Tibial nerve (tissue), 4 donors: ENCODE measurements at regions not wholly inside any gene's neighbourhood (a gene's known extent, or its start where the extent isn't known, plus 50 kb on each side); places are given as distances from the start of the nearest gene placed in this dataset.

Source experiments
- DNase-seq, 2 donors: peaks; one replicate each; pipeline ENCODE4 v3.0.0-alpha.2; 2019; ENCODE audit warnings: low spot score in 2 of 2
- H3K27ac ChIP-seq, 4 donors: fragments of 200-600 bp; sonication (generic) in 3 of 4; one replicate each; pipeline ENCODE4 v1.5.1; 2017 to 2019; ENCODE audit warnings: mild to moderate bottlenecking in 1 of 4
- H3K27me3 ChIP-seq, 2 donors: fragments of 200-600 bp; sonication (generic) in 1 of 2; one replicate each; pipeline versions ENCODE4 v1.5.1 to v1.6.0; 2017 to 2019
- H3K36me3 ChIP-seq, 3 donors: fragments of 200-600 bp; sonication (generic); one replicate each; pipeline ENCODE4 v1.5.1; 2018 to 2019
- H3K4me1 ChIP-seq, 4 donors: fragments of 200-600 bp; sonication (generic) in 3 of 4; one replicate each; pipeline ENCODE4 v1.5.1; 2017 to 2019
- H3K4me3 ChIP-seq, 4 donors: fragments of 200-600 bp; sonication (generic) in 3 of 4; one replicate each; pipeline ENCODE4 v1.5.1; 2017 to 2019; ENCODE audit warnings: mild to moderate bottlenecking in 1 of 4, moderate library complexity in 1 of 4
- H3K9me3 ChIP-seq, 4 donors: fragments of 200-600 bp; sonication (generic) in 3 of 4; one replicate each; pipeline ENCODE4 v1.5.1; 2017 to 2019
- CTCF ChIP-seq, 5 experiments: fragments of 200-600 bp in 3 of 5; fragments of 450-650 bp in 2 of 5; sonication (generic) in 3 of 5; IDR thresholded peaks; one replicate each; pipeline ENCODE4 v1.5.1; 2016 to 2019; ENCODE audit warnings: antibody characterized with exemption in 5 of 5, mild to moderate bottlenecking in 3 of 5, moderate library complexity in 2 of 5
- EP300 ChIP-seq, 2 donors: sonication (generic); formaldehyde crosslinking; IDR thresholded peaks; one replicate each; pipeline ENCODE4 v1.6.1; 2017; ENCODE audit warnings: antibody characterized with exemption in 2 of 2, mild to moderate bottlenecking in 1 of 2
- POLR2A ChIP-seq, 2 donors: fragments of 450-650 bp; IDR thresholded peaks; one replicate each; pipeline ENCODE4 v1.6.1; 2017; ENCODE audit warnings: antibody characterized with exemption in 2 of 2, mild to moderate bottlenecking in 2 of 2, moderate library complexity in 2 of 2
- WGBS, 2 donors: methylation state at CpG; one replicate each; pipeline ENCODE4 v1.1.5; 2018; 5-methylcytosine and 5-hydroxymethylcytosine counted together

GRCh38 chr2:145744541-145745386 lies 1224.8 kb upstream of the ZEB2 start:
- H3K36me3 ChIP-seq: no peaks in the 10 kb centered on the region
- H3K4me3 ChIP-seq: no peak overlapping the region
- H3K9me3 ChIP-seq: no peaks in the 10 kb centered on the region
- TF ChIP-seq POLR2A (IDR thresholded peaks at IDR 0.05) (no peak), EP300 (IDR thresholded peaks at IDR 0.05) (no peak), CTCF (IDR thresholded peaks at IDR 0.05) (no peak)
- peaks cover 0 to 18% (median 5%) of the 10 kb centered on the region in 4 donors for H3K4me1 ChIP-seq
- H3K27me3 ChIP-seq: no peaks in the 10 kb centered on the region
- H3K27ac ChIP-seq: no peak overlapping the region
- DNase-seq: no peak
- 75 to 76% methylated on average over 4 of the region's 4 CpGs for WGBS, 2 donors

GRCh38 chr2:145743011-145743410 lies 1223.1 kb upstream of the ZEB2 start:
- Histone ChIP-seq H3K27me3 (no peaks in the 10 kb centered on the region), H3K9me3 (no peaks in the 10 kb centered on the region), H3K36me3 (no peaks in the 10 kb centered on the region), H3K4me1 (peaks cover 0 to under 1% (median 0%) of the 10 kb centered on the region in 4 donors), H3K27ac (no peak overlapping the region), H3K4me3 (no peak overlapping the region)
- 69 to 71% methylated on average over 2 of the region's 2 CpGs for WGBS, 2 donors
- no peak for DNase-seq
- TF ChIP-seq CTCF (IDR thresholded peaks at IDR 0.05): no peak
- peak in 1 of 2 donors; percentile 10 for TF ChIP-seq EP300 (IDR thresholded peaks at IDR 0.05)

- no peaks in the 10 kb centered on the region for H3K36me3 ChIP-seq
- H3K4me3 ChIP-seq: no peak overlapping the region
- TF ChIP-seq POLR2A (IDR thresholded peaks at IDR 0.05) (no peak), CTCF (IDR thresholded peaks at IDR 0.05) (no peak), EP300 (IDR thresholded peaks at IDR 0.05) (no peak)
- H3K27me3 ChIP-seq: no peaks in the 10 kb centered on the region
- 92 to 94% methylated on average over 1 of the region's 1 CpG for WGBS, 2 donors
- H3K4me1 ChIP-seq: no peaks in the 10 kb centered on the region
- H3K27ac ChIP-seq: no peak overlapping the region
- DNase-seq: no peak
- H3K9me3 ChIP-seq: no peaks in the 10 kb centered on the region
Observed at GRCh38 chr2:145741636-145742035, 1221.7 kb upstream of the ZEB2 start.

- no peak overlapping the region for H3K4me3 ChIP-seq
- H3K4me1 ChIP-seq: no peaks in the 10 kb centered on the region
- no peaks in the 10 kb centered on the region for H3K27me3 ChIP-seq
- no peaks in the 10 kb centered on the region for H3K36me3 ChIP-seq
- 90 to 93% methylated on average over 2 of the region's 2 CpGs for WGBS, 2 donors
- no peak for DNase-seq
- no peak for TF ChIP-seq CTCF (IDR thresholded peaks at IDR 0.05)
- TF ChIP-seq POLR2A (IDR thresholded peaks at IDR 0.05): no peak
- TF ChIP-seq EP300 (IDR thresholded peaks at IDR 0.05): no peak
- no peaks in the 10 kb centered on the region for H3K9me3 ChIP-seq
- H3K27ac ChIP-seq: no peak overlapping the region
Observed at GRCh38 chr2:145741181-145741580, 1221.3 kb upstream of the ZEB2 start.

GRCh38 chr2:145740302-145740701 lies 1220.4 kb upstream of the ZEB2 start:
- no peak for DNase-seq
- no peak for TF ChIP-seq CTCF (IDR thresholded peaks at IDR 0.05)
- TF ChIP-seq EP300 (IDR thresholded peaks at IDR 0.05): no peak
- TF ChIP-seq POLR2A (IDR thresholded peaks at IDR 0.05): no peak
- no peaks in the 10 kb centered on the region for H3K4me1 ChIP-seq
- H3K4me3 ChIP-seq: no peak overlapping the region
- 85 to 86% methylated on average over 3 of the region's 3 CpGs for WGBS, 2 donors
- no peaks in the 10 kb centered on the region for H3K36me3 ChIP-seq
- H3K27ac ChIP-seq: no peak overlapping the region
- H3K9me3 ChIP-seq: no peaks in the 10 kb centered on the region
- H3K27me3 ChIP-seq: no peaks in the 10 kb centered on the region
